ENCODE measurements at regions not wholly inside any gene's neighbourhood (a gene's known extent, or its start where the extent isn't known, plus 50 kb on each side); places are given as distances from the start of the nearest gene placed in this dataset.
A peak's percentile ranks its signal among the peaks of the same experiment; 100 is the strongest.

DNA sequence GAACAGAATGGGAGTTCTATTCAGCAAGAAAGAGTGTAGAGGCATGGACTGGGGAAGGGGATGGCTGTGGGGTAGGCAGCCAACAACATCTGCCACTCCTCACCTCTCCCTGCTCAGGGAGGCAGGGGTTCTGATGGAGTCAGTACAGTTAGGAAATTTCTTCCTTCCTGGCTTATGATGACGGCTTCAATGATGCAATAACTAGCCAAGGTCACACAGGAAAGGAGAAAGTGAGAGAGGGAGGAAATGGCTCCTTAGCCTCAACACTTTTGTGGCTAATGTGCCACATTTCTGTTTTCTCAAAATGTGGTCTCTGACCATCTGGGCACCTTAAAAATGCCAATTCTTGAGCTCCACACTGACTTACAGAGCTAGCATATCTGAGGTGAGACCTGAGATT lies 79.3 kb upstream of the PDZD8 start (continued):
- TF ChIP-seq CEBPZ (IDR thresholded peaks at IDR 0.05; ENCODE audit: borderline replicate concordance, low read depth, low read length) = no peak
- no peak for TF ChIP-seq ZNF133 (CRISPR knock-in tag; IDR thresholded peaks at IDR 0.05)
- TF ChIP-seq CHD1 (IDR thresholded peaks at IDR 0.05; ENCODE audit: low read length) = no peak
- no peak for TF ChIP-seq JUN (IDR thresholded peaks at IDR 0.05; ENCODE audit: borderline replicate concordance, low read depth, low read length)
- TF ChIP-seq JUN (CRISPR knock-in tag; IDR thresholded peaks at IDR 0.05; ENCODE audit: borderline replicate concordance) = no peak
- TF ChIP-seq ZNF589 (CRISPR knock-in tag; IDR thresholded peaks at IDR 0.05; ENCODE audit: low read depth) = peak; percentile 78; the same call in 1 of the 2 replicates
- TF ChIP-seq, protein P1, sequence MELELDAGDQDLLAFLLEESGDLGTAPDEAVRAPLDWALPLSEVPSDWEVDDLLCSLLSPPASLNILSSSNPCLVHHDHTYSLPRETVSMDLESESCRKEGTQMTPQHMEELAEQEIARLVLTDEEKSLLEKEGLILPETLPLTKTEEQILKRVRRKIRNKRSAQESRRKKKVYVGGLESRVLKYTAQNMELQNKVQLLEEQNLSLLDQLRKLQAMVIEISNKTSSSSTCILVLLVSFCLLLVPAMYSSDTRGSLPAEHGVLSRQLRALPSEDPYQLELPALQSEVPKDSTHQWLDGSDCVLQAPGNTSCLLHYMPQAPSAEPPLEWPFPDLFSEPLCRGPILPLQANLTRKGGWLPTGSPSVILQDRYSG (tag; conservative IDR thresholded peaks at IDR 0.05; ENCODE audit: low read depth) = no peak
- no peak for TF ChIP-seq ZNF696 (CRISPR knock-in tag; conservative IDR thresholded peaks at IDR 0.05)
- TF ChIP-seq NR2C1 (IDR thresholded peaks at IDR 0.05) = no peak
- TF ChIP-seq NR2C1 (tag; IDR thresholded peaks at IDR 0.05) = no peak
- TF ChIP-seq SMARCA4 (IDR thresholded peaks at IDR 0.05) = no peak
- TF ChIP-seq ZNF175 (CRISPR knock-in tag; IDR thresholded peaks at IDR 0.05; ENCODE audit: low read depth) = peak; percentile 89
- TF ChIP-seq SMARCA5 (IDR thresholded peaks at IDR 0.05) = no peak
- no peak for TF ChIP-seq FOS (IDR thresholded peaks at IDR 0.05; ENCODE audit: extremely low read depth, insufficient read length)
- no peak for TF ChIP-seq ZNF785 (CRISPR knock-in tag; IDR thresholded peaks at IDR 0.05)
- TF ChIP-seq, protein P2, sequence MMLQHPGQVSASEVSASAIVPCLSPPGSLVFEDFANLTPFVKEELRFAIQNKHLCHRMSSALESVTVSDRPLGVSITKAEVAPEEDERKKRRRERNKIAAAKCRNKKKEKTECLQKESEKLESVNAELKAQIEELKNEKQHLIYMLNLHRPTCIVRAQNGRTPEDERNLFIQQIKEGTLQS (IDR thresholded peaks at IDR 0.05) = peak; percentile 80
- TF ChIP-seq, protein P2 (CRISPR knock-in tag; conservative IDR thresholded peaks at IDR 0.05) = no peak
- no peak for TF ChIP-seq PRMT5 (CRISPR knock-in tag; IDR thresholded peaks at IDR 0.05)
- TF ChIP-seq ZNF780A (CRISPR knock-in tag; IDR thresholded peaks at IDR 0.05) = no peak
- TF ChIP-seq TRIM24 (IDR thresholded peaks at IDR 0.05) = 0 out of 4 replicates have a peak, but pooled peaks of 1 of the 2 experiments have one; percentile 18
- no peak for TF ChIP-seq ZNF197 (CRISPR knock-in tag; IDR thresholded peaks at IDR 0.05; ENCODE audit: low read depth)
- no peak for TF ChIP-seq HNRNPH1 (optimal IDR thresholded peaks at IDR 0.05; ENCODE audit: low read depth, low read length)
- no peak for TF ChIP-seq BRF1 (IDR thresholded peaks at IDR 0.05; ENCODE audit: borderline replicate concordance, extremely low read depth, insufficient read length)
- TF ChIP-seq CEBPB (tag; IDR thresholded peaks at IDR 0.05) = peak; percentile 41; the same call in 1 of the 2 replicates
- TF ChIP-seq RHOXF2B (CRISPR knock-in tag; conservative IDR thresholded peaks at IDR 0.05) = no peak
- no peak for TF ChIP-seq NFE2 (IDR thresholded peaks at IDR 0.05; ENCODE audit: low read depth)
- peak; percentile 38 for TF ChIP-seq ETV1 (tag; conservative IDR thresholded peaks at IDR 0.05; ENCODE audit: low read depth)
- no peak for TF ChIP-seq CREBBP (IDR thresholded peaks at IDR 0.05; ENCODE audit: low read depth, low read length)

Measured in K562 (cell line).